Esophagus squamous epithelium (tissue), 5 donors: ENCODE measurements at regions not wholly inside any gene's neighbourhood (a gene's known extent, or its start where the extent isn't known, plus 50 kb on each side); places are given as distances from the start of the nearest gene placed in this dataset.
"Not testable (repeated sequence)": the region's sequence is repeated elsewhere in the genome, so short reads cannot be mapped to it uniquely, and the experiment has no call there.

ENCODE experiments used
- DNase-seq: peaks from one replicate; lab custom pipeline; 2025; lab: John Stamatoyannopoulos, UW
- H3K27ac ChIP-seq, 4 donors: fragments of 200-600 bp; sonication (generic); one replicate each; pipeline ENCODE4 v1.5.1; 2016 to 2019; ENCODE audit warnings: mild to moderate bottlenecking in 1 of 4
- H3K27me3 ChIP-seq, 4 donors: fragments of 200-600 bp; sonication (generic); 1 replicate in 3 of 4; 2 replicates in 1 of 4; pipeline versions ENCODE4 v1.5.1 to v1.6.0; 2017 to 2021; ENCODE audit warnings: antibody characterized with exemption in 1 of 4
- H3K36me3 ChIP-seq, 3 donors: fragments of 200-600 bp; sonication (generic); one replicate each; pipeline ENCODE4 v1.5.1; 2016 to 2019
- H3K4me1 ChIP-seq, 3 donors: fragments of 200-600 bp; sonication (generic); one replicate each; pipeline ENCODE4 v1.5.1; 2017 to 2019
- H3K4me3 ChIP-seq, 4 donors: fragments of 200-600 bp; sonication (generic); 1 replicate in 3 of 4; 2 replicates in 1 of 4; pipeline ENCODE4 v1.5.1; 2016 to 2019; ENCODE audit warnings: mild to moderate bottlenecking in 2 of 4, moderate library complexity in 1 of 4
- H3K9me3 ChIP-seq, 3 donors: fragments of 200-600 bp; sonication (generic); one replicate each; pipeline ENCODE4 v1.5.1; 2016 to 2019
- POLR2A ChIP-seq, 4 donors: fragments of 450-650 bp; IDR thresholded peaks; one replicate each; pipeline ENCODE4 v1.6.1; 2017; ENCODE audit warnings: antibody characterized with exemption in 4 of 4, mild to moderate bottlenecking in 4 of 4, moderate library complexity in 3 of 4
- WGBS, 2 donors: methylation state at CpG; one replicate each; pipeline ENCODE4 v1.1.5; 2018; 5-methylcytosine and 5-hydroxymethylcytosine counted together
- intact Hi-C: fragments of 100-400 bp; cut with DNase I; formaldehyde crosslinking; loops from one replicate; pipeline ENCODE4 v1.15.0; 2022
- TF ChIP-seq, protein P1 (sequence below), 6 experiments: fragments of 450-650 bp in 4 of 6; fragments of 200-600 bp in 2 of 6; sonication (generic) in 2 of 6; IDR thresholded peaks; one replicate each; pipeline ENCODE4 v1.5.1; 2016 to 2019; ENCODE audit warnings: antibody characterized with exemption in 6 of 6, mild to moderate bottlenecking in 4 of 6, moderate library complexity in 4 of 6
- donor health status: DM: yes; HTN: yes; CAD: no.

- intact Hi-C loops: no loop called here
- Histone ChIP-seq H3K9me3 (no peaks in the 10 kb centered on the region), H3K27me3 (no peaks in the 10 kb centered on the region), H3K36me3 (no peaks in the 10 kb centered on the region), H3K27ac (no peak overlapping the region), H3K4me3 (no peak overlapping the region), H3K4me1 (peaks cover 0 to 9% (median 0%) of the 10 kb centered on the region in 3 donors)
- no peak for TF ChIP-seq POLR2A (IDR thresholded peaks at IDR 0.05)
- TF ChIP-seq, protein P1, sequence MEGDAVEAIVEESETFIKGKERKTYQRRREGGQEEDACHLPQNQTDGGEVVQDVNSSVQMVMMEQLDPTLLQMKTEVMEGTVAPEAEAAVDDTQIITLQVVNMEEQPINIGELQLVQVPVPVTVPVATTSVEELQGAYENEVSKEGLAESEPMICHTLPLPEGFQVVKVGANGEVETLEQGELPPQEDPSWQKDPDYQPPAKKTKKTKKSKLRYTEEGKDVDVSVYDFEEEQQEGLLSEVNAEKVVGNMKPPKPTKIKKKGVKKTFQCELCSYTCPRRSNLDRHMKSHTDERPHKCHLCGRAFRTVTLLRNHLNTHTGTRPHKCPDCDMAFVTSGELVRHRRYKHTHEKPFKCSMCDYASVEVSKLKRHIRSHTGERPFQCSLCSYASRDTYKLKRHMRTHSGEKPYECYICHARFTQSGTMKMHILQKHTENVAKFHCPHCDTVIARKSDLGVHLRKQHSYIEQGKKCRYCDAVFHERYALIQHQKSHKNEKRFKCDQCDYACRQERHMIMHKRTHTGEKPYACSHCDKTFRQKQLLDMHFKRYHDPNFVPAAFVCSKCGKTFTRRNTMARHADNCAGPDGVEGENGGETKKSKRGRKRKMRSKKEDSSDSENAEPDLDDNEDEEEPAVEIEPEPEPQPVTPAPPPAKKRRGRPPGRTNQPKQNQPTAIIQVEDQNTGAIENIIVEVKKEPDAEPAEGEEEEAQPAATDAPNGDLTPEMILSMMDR (IDR thresholded peaks at IDR 0.05): no peak
- 78 to 87% methylated on average over 9 of the region's 9 CpGs for WGBS, 2 donors
- no peak for DNase-seq
Measured at GRCh38 chr5:100646691-100647090, 111.5 kb downstream of the FAM174A start.

GRCh38 chr5:100647461-100648230 lies 112.5 kb downstream of the FAM174A start:
- 44 to 45% methylated on average over 10 of the region's 10 CpGs for WGBS, 2 donors
- Histone ChIP-seq H3K27me3 (no peaks in the 10 kb centered on the region), H3K4me1 (peaks cover 0 to 9% (median 0%) of the 10 kb centered on the region in 3 donors), H3K36me3 (no peaks in the 10 kb centered on the region), H3K27ac (peak overlapping the region in 3 of 4 donors; percentile 5 to 38 (median 21)), H3K9me3 (no peaks in the 10 kb centered on the region), H3K4me3 (peak overlapping the region in 2 of 4 donors; percentile 5 to 7)
- intact Hi-C loops: no loop called here
- DNase-seq: no peak
- TF ChIP-seq, protein P1 (IDR thresholded peaks at IDR 0.05): no peak
- TF ChIP-seq POLR2A (IDR thresholded peaks at IDR 0.05): no peak

GRCh38 chr5:100654895-100655294 lies 119.7 kb downstream of the FAM174A start:
- TF ChIP-seq POLR2A (IDR thresholded peaks at IDR 0.05): no peak
- TF ChIP-seq, protein P1 (IDR thresholded peaks at IDR 0.05): no peak
- no peak overlapping the region for H3K4me3 ChIP-seq
- H3K36me3 ChIP-seq: no peaks in the 10 kb centered on the region
- intact Hi-C loops: no loop called here
- no peaks in the 10 kb centered on the region for H3K27me3 ChIP-seq
- H3K4me1 ChIP-seq: no peaks in the 10 kb centered on the region
- H3K27ac ChIP-seq: no peak overlapping the region
- no peak for DNase-seq
- H3K9me3 ChIP-seq: no peaks in the 10 kb centered on the region

- H3K4me1 ChIP-seq, H3K27ac ChIP-seq, H3K9me3 ChIP-seq, H3K36me3 ChIP-seq, H3K4me3 ChIP-seq, intact Hi-C loops, DNase-seq, H3K27me3 ChIP-seq: not testable (repeated sequence)
- WGBS, 2 donors: 95% methylated on average over 14 of the region's 28 CpGs; no CpG with 5 or more reads in 1 of the 2 donors
Measured at GRCh38 chr5:100656771-100657170, 121.6 kb downstream of the FAM174A start.

GRCh38 chr5:100659080-100659795 lies 124.1 kb downstream of the FAM174A start:
- WGBS, 2 donors: 85 to 88% methylated on average over 4 of the region's 4 CpGs
- no peak overlapping the region for H3K27ac ChIP-seq
- intact Hi-C loops: no loop called here
- H3K4me1 ChIP-seq: no peaks in the 10 kb centered on the region
- DNase-seq: no peak
- H3K9me3 ChIP-seq: no peaks in the 10 kb centered on the region
- H3K4me3 ChIP-seq: no peak overlapping the region
- no peaks in the 10 kb centered on the region for H3K36me3 ChIP-seq
- H3K27me3 ChIP-seq: no peaks in the 10 kb centered on the region
- no peak for TF ChIP-seq POLR2A (IDR thresholded peaks at IDR 0.05)
- TF ChIP-seq, protein P1 (IDR thresholded peaks at IDR 0.05): no peak
